ENCODE measurements at regions not wholly inside any gene's neighbourhood (a gene's known extent, or its start where the extent isn't known, plus 50 kb on each side); places are given as distances from the start of the nearest gene placed in this dataset.
"Not testable (repeated sequence)": the region's sequence is repeated elsewhere in the genome, so short reads cannot be mapped to it uniquely, and the experiment has no call there.

- not testable (repeated sequence) for H3K36me3 ChIP-seq (ENCODE audit: control insufficient read depth in 1 of 2, insufficient read depth in 2 of 2, low read length in 2 of 2); H3K27ac ChIP-seq (ENCODE audit: low read length); H3K4me1 ChIP-seq (ENCODE audit: control insufficient read depth in 1 of 2, insufficient read depth in 2 of 2, low read length in 2 of 2); H3K9me3 ChIP-seq (ENCODE audit: control insufficient read depth in 1 of 2, low read length in 2 of 2); H3K27me3 ChIP-seq (ENCODE audit: low read depth, low read length); H3K4me3 ChIP-seq (ENCODE audit: low read depth in 1 of 2, low read length in 2 of 2)
These were observed 404.3 kb downstream of the ZBBX start for GRCh38 chr3:166975796-166976195.

GRCh38 chr3:166967714-166968113, 412.4 kb downstream of the ZBBX start:
- not testable (repeated sequence) for H3K36me3 ChIP-seq (ENCODE audit: control insufficient read depth in 1 of 2, insufficient read depth in 2 of 2, low read length in 2 of 2); H3K27me3 ChIP-seq (ENCODE audit: low read depth, low read length); H3K4me3 ChIP-seq (ENCODE audit: low read depth in 1 of 2, low read length in 2 of 2); H3K4me1 ChIP-seq (ENCODE audit: control insufficient read depth in 1 of 2, insufficient read depth in 2 of 2, low read length in 2 of 2); H3K27ac ChIP-seq (ENCODE audit: low read length)
- H3K9me3 ChIP-seq (ENCODE audit: control insufficient read depth in 1 of 2, low read length in 2 of 2), result peaks cover 0 to 14% of the 10 kb centered on the region in 2 donors

DNA sequence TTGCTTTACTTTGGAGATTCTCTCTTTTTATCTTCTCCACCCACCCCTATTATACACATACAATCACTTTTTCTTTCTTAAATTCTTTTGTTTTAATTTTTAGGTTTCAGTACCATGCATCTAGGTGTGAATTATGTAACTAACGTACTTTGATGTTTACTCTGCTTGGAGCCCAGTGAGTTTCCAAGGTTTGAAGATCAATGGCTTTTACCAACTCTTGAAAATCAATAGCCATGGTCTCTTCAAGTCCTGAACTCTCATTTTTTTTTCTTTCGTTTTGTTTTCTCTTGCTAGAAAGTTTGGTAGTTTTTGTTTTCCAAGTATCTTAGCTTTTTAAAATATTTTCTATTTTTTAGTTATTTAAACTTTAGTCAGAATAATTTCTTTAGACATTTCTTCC, 417.2 kb downstream of the ZBBX start:
- no peak overlapping the region for H3K27ac ChIP-seq (ENCODE audit: low read length)
- no peaks in the 10 kb centered on the region for H3K4me1 ChIP-seq (ENCODE audit: control insufficient read depth in 1 of 2, insufficient read depth in 2 of 2, low read length in 2 of 2)
- H3K27me3 ChIP-seq (ENCODE audit: low read depth, low read length), result no peaks in the 10 kb centered on the region
- H3K4me3 ChIP-seq (ENCODE audit: low read depth in 1 of 2, low read length in 2 of 2), result no peak overlapping the region
- peaks cover 0 to 2% of the 10 kb centered on the region in 2 donors for H3K9me3 ChIP-seq (ENCODE audit: control insufficient read depth in 1 of 2, low read length in 2 of 2)
- H3K36me3 ChIP-seq (ENCODE audit: control insufficient read depth in 1 of 2, insufficient read depth in 2 of 2, low read length in 2 of 2), result no peaks in the 10 kb centered on the region

DNA sequence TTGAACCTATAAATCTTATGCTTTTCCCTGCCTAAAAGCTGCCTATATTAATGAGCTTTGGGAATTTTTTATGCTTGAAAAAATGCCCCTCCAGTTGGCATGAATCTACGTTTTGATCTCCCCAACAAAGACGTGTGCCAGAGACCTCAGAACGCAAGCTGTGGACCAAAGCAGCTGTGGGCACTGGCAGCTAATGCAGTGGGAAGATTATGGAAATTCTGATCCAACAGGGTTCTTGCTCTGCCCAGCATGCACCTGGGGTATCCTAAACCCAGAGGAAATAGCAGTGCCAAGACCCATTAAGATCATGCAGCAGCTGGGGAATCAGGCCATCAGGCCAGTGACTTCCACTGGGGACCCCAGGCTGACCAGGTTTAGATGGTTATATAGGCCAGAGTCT, 423.0 kb downstream of the ZBBX start:
- H3K36me3 ChIP-seq (ENCODE audit: control insufficient read depth in 1 of 2, insufficient read depth in 2 of 2, low read length in 2 of 2), result no peaks in the 10 kb centered on the region

GRCh38 chr3:166955201-166955939, 424.7 kb downstream of the ZBBX start:
- H3K27ac ChIP-seq (ENCODE audit: low read length), result no peak overlapping the region
- H3K27me3 ChIP-seq (ENCODE audit: low read depth, low read length), result no peaks in the 10 kb centered on the region
- H3K4me3 ChIP-seq (ENCODE audit: low read depth in 1 of 2, low read length in 2 of 2), result peak overlapping the region in 1 of 2 donors; percentile 10
- H3K4me1 ChIP-seq (ENCODE audit: control insufficient read depth in 1 of 2, insufficient read depth in 2 of 2, low read length in 2 of 2), result no peaks in the 10 kb centered on the region
- H3K9me3 ChIP-seq (ENCODE audit: control insufficient read depth in 1 of 2, low read length in 2 of 2), result no peaks in the 10 kb centered on the region
- H3K36me3 ChIP-seq (ENCODE audit: control insufficient read depth in 1 of 2, insufficient read depth in 2 of 2, low read length in 2 of 2), result no peaks in the 10 kb centered on the region

More for the DNA sequence above, 423.0 kb downstream of the ZBBX start:
- Histone ChIP-seq H3K4me1 (ENCODE audit: control insufficient read depth in 1 of 2, insufficient read depth in 2 of 2, low read length in 2 of 2) (no peaks in the 10 kb centered on the region), H3K9me3 (ENCODE audit: control insufficient read depth in 1 of 2, low read length in 2 of 2) (no peaks in the 10 kb centered on the region), H3K4me3 (ENCODE audit: low read depth in 1 of 2, low read length in 2 of 2) (no peak overlapping the region), H3K27me3 (ENCODE audit: low read depth, low read length) (no peaks in the 10 kb centered on the region), H3K27ac (ENCODE audit: low read length) (no peak overlapping the region)

DNA sequence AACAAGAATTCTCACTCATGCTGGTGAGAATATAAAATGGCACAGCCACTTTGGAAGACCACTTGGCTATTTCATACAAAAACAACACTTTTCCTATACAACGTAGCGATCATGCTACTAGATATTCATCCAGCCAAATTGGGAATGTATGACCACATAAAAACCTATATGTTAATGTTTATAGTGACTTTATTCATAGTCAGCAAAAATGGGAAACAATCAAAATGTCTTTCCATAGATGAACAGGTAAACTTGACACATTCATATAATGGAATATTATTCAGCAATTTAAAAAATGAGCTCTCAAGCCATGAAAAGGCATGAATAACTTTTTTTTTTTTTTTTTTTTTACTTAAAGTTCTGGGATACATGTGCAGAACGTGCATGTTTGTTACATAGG, 445.2 kb downstream of the ZBBX start:
- Histone ChIP-seq H3K27me3 (ENCODE audit: low read depth, low read length) (no peaks in the 10 kb centered on the region), H3K27ac (ENCODE audit: low read length) (no peak overlapping the region), H3K36me3 (ENCODE audit: control insufficient read depth in 1 of 2, insufficient read depth in 2 of 2, low read length in 2 of 2) (no peaks in the 10 kb centered on the region), H3K4me1 (ENCODE audit: control insufficient read depth in 1 of 2, insufficient read depth in 2 of 2, low read length in 2 of 2) (no peaks in the 10 kb centered on the region), H3K9me3 (ENCODE audit: control insufficient read depth in 1 of 2, low read length in 2 of 2) (peaks cover 0 to 2% of the 10 kb centered on the region in 2 donors), H3K4me3 (ENCODE audit: low read depth in 1 of 2, low read length in 2 of 2) (no peak overlapping the region)

DNA sequence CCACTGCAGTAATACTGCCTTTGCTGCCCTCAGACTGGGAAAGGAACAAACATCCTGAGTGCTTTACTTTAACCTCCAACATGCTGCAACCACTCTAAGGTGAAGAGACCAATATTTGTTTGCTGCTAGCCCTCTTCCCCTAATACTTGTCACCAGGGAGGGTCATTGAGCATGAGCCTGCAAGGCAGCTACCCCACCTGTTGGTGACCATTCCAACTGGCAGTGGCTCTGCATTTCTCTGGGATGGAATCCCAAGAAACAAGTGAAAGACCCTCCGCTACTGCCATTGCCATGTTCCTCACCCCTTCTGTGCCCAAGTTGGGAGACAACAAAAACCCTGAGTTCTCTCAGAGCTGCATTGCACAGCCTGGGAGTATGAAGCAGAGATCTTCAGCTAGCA, 462.7 kb downstream of the ZBBX start:
- H3K4me1 ChIP-seq (ENCODE audit: control insufficient read depth in 1 of 2, insufficient read depth in 2 of 2, low read length in 2 of 2), result no peaks in the 10 kb centered on the region
- peaks cover 3 to 10% of the 10 kb centered on the region in 2 donors for H3K9me3 ChIP-seq (ENCODE audit: control insufficient read depth in 1 of 2, low read length in 2 of 2)
- H3K4me3 ChIP-seq (ENCODE audit: low read depth in 1 of 2, low read length in 2 of 2), result no peak overlapping the region
- no peaks in the 10 kb centered on the region for H3K27me3 ChIP-seq (ENCODE audit: low read depth, low read length)
- no peaks in the 10 kb centered on the region for H3K36me3 ChIP-seq (ENCODE audit: control insufficient read depth in 1 of 2, insufficient read depth in 2 of 2, low read length in 2 of 2)
- no peak overlapping the region for H3K27ac ChIP-seq (ENCODE audit: low read length)

DNA sequence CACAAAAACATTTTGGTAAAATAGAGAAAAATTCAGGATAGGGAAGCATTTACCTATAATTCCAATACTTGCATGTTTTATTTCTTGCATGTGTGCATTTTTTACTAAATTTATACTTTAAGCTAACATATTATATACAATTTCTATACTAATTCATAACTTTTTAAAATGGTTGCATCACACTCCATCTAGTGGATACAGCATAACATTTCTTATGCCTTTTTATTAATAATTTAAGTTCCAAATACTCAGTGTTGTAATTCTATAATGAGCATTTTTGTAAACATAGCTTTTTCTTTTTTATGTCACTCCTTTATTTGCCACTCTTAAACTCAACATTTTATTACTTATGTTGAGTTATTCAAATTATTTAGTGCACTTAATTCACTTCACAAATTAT, 477.7 kb downstream of the ZBBX start:
- Histone ChIP-seq H3K27ac (ENCODE audit: low read length) (no peak overlapping the region), H3K36me3 (ENCODE audit: control insufficient read depth in 1 of 2, insufficient read depth in 2 of 2, low read length in 2 of 2) (no peaks in the 10 kb centered on the region)

DNA sequence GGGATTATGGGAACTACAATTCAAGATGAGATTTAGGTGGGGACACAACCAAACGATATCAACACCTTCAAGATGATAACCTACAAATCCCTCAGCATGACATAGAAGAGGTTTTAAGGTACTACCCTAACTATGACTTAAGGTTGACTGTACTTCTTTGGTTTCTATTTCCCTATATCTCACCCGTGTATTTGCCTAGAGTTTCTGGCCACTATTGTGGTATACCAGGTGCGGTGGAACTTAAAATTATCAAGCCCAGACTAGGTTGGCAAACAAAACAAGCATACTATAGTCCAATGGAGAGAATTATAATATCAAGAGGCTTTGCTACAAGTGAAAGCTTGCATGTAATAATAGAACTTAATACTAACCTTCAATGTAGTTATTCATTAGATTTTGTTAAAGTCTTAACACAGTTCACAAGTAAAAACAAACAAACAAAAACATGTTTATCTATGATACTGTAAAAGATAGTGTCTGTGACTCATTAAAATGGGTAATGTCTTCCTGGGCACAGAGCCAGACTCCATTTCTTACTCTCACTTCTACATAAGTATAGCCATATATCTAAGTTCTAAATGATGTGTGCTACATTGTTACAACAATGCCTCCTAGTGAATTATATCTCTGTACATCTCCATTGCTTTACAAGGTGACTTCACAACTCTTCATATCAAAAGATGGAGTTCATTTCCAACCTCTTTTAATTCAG, 479.1 kb downstream of the ZBBX start:
- Histone ChIP-seq H3K27ac (ENCODE audit: low read length) (no peak overlapping the region), H3K4me1 (ENCODE audit: control insufficient read depth in 1 of 2, insufficient read depth in 2 of 2, low read length in 2 of 2) (no peaks in the 10 kb centered on the region), H3K9me3 (ENCODE audit: control insufficient read depth in 1 of 2, low read length in 2 of 2) (no peaks in the 10 kb centered on the region), H3K36me3 (ENCODE audit: control insufficient read depth in 1 of 2, insufficient read depth in 2 of 2, low read length in 2 of 2) (no peaks in the 10 kb centered on the region), H3K27me3 (ENCODE audit: low read depth, low read length) (no peaks in the 10 kb centered on the region), H3K4me3 (ENCODE audit: low read depth in 1 of 2, low read length in 2 of 2) (no peak overlapping the region)

More for the DNA sequence above, 477.7 kb downstream of the ZBBX start:
- Histone ChIP-seq H3K27me3 (ENCODE audit: low read depth, low read length) (no peaks in the 10 kb centered on the region), H3K9me3 (ENCODE audit: control insufficient read depth in 1 of 2, low read length in 2 of 2) (no peaks in the 10 kb centered on the region), H3K4me1 (ENCODE audit: control insufficient read depth in 1 of 2, insufficient read depth in 2 of 2, low read length in 2 of 2) (no peaks in the 10 kb centered on the region), H3K4me3 (ENCODE audit: low read depth in 1 of 2, low read length in 2 of 2) (no peak overlapping the region)

GRCh38 chr3:166897811-166898210, 482.3 kb downstream of the ZBBX start:
- Histone ChIP-seq H3K4me1 (ENCODE audit: control insufficient read depth in 1 of 2, insufficient read depth in 2 of 2, low read length in 2 of 2) (no peaks in the 10 kb centered on the region), H3K27ac (ENCODE audit: low read length) (no peak overlapping the region), H3K36me3 (ENCODE audit: control insufficient read depth in 1 of 2, insufficient read depth in 2 of 2, low read length in 2 of 2) (no peaks in the 10 kb centered on the region), H3K27me3 (ENCODE audit: low read depth, low read length) (no peaks in the 10 kb centered on the region), H3K4me3 (ENCODE audit: low read depth in 1 of 2, low read length in 2 of 2) (no peak overlapping the region), H3K9me3 (ENCODE audit: control insufficient read depth in 1 of 2, low read length in 2 of 2) (no peaks in the 10 kb centered on the region)

- H3K27ac ChIP-seq (ENCODE audit: low read length), result no peak overlapping the region
- H3K4me3 ChIP-seq (ENCODE audit: low read depth in 1 of 2, low read length in 2 of 2), result no peak overlapping the region
- H3K27me3 ChIP-seq (ENCODE audit: low read depth, low read length), result no peaks in the 10 kb centered on the region
- H3K36me3 ChIP-seq (ENCODE audit: control insufficient read depth in 1 of 2, insufficient read depth in 2 of 2, low read length in 2 of 2), result no peaks in the 10 kb centered on the region
- no peaks in the 10 kb centered on the region for H3K4me1 ChIP-seq (ENCODE audit: control insufficient read depth in 1 of 2, insufficient read depth in 2 of 2, low read length in 2 of 2)
- H3K9me3 ChIP-seq (ENCODE audit: control insufficient read depth in 1 of 2, low read length in 2 of 2), result no peaks in the 10 kb centered on the region
These were observed 490.9 kb downstream of the ZBBX start for GRCh38 chr3:166889241-166889640.

All from muscle layer of duodenum (tissue), 2 donors.